Endothelial cell of hepatic sinusoid (primary cell): ENCODE measurements at regions not wholly inside any gene's neighbourhood (a gene's known extent, or its start where the extent isn't known, plus 50 kb on each side); places are given as distances from the start of the nearest gene placed in this dataset.

Source experiments
- in situ Hi-C: cut with HindIII; loops from 2 replicates; pipeline ENCODE4 v1.10.0; 2017; ENCODE audit warnings: low sequenced_read_pairs

- in situ Hi-C loops: loop anchor here (5.0 kb wide), 1 partner anchor 37 kb away; no protein-coding TSS in a partner anchor
Observed at GRCh38 chr15:77744398-77744797, 111.7 kb upstream of the LINGO1 start.

GRCh38 chr15:77742570-77742969 is 109.9 kb upstream of the LINGO1 start:
- in situ Hi-C loops: loop anchor here (5.0 kb wide), 1 partner anchor 35 kb away; no protein-coding TSS in a partner anchor

GRCh38 chr15:77742127-77742526 is 109.4 kb upstream of the LINGO1 start:
- in situ Hi-C loops: loop anchor here (5.0 kb wide), 1 partner anchor 35 kb away; no protein-coding TSS in a partner anchor

- in situ Hi-C loops: loop anchor here (5.0 kb wide), 1 partner anchor 34 kb away; no protein-coding TSS in a partner anchor
Observed at GRCh38 chr15:77741106-77741505, 108.4 kb upstream of the LINGO1 start.

DNA sequence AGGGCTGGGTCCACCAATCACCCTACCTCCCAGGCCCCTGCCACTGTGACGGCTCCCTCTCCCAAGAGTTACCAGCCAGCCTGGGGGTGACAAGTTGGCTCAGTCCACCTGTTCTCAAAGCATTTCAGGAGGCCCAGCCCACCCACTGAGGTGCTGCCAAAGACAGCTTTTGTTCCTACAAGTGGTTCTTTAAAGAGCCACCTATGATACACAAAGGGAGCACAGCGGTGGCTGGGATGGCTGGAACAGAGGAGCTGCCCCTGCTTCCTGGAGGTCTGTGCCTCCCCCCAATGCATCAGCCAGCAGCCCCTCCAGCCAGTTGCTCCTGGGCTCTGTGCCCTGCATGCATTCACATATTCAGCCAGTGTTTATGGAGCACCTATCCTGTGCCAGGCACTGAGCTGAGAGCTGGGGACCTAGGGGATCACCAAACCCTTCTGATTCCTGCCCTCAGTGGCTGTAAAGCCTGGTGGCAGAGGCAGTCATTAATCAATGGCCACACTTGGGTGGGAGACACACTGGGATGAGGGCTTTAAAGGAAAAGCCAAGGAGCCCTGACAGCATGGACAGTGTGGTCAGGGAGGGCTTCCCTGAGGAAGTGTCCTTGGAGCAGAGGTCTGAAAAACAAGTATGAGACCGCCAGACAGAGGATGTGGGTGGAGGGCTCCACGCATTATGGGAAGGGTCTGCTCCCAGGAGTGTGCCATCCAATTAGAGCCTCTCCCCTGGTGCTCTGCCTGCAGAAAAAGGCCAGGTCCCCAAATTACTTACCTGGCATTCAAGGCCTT is 107.1 kb upstream of the LINGO1 start:
- in situ Hi-C loops: loop anchor here (5.0 kb wide), 1 partner anchor 32 kb away; no protein-coding TSS in a partner anchor

DNA sequence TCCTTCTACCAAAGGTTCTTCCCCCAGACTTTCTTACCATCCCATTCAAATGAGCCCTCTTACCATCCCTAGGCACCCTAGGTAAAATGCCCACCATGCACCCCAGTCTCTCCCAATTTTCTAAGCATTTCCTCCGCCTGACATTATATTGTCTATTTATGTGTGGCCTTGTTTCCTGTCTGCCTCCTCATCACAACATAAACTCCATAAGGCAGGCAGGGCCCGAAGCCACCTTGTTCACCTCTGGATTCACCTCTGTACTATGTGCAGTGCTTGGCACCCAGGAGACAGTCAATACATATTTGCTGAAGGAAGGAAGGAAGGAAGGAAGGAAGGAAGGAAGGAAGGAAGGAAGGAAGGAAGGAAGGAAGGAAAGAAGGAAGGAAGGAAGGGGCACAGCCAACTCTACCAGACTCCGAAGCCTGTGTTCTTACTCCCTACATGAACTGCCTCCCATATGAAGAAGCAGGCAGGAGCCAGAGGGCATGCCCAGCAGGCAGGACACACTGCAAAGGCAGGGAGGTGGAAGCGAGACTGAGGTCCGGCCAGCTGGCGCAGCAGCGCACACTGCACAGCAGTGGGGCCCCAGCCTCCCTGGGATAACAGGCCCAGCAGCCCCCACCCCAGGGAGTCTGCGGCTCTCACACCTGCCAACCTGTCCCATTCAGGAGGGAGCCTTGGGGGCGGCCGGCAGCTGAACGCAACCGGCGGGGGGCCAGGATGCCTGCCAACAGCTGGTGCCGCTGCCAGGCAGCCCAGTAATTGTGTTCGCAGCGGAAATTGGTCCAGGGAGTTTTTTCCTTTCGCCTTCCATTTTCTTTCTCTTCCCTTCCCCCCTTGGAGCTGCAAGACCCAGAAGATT is 106.0 kb upstream of the LINGO1 start:
- in situ Hi-C loops: no loop called here

- in situ Hi-C loops: no loop called here
Observed at GRCh38 chr15:77738038-77738370, 105.3 kb upstream of the LINGO1 start.

GRCh38 chr15:77737238-77738037 is 104.7 kb upstream of the LINGO1 start:
- in situ Hi-C loops: no loop called here

GRCh38 chr15:77734306-77734705 is 101.6 kb upstream of the LINGO1 start:
- in situ Hi-C loops: no loop called here

DNA sequence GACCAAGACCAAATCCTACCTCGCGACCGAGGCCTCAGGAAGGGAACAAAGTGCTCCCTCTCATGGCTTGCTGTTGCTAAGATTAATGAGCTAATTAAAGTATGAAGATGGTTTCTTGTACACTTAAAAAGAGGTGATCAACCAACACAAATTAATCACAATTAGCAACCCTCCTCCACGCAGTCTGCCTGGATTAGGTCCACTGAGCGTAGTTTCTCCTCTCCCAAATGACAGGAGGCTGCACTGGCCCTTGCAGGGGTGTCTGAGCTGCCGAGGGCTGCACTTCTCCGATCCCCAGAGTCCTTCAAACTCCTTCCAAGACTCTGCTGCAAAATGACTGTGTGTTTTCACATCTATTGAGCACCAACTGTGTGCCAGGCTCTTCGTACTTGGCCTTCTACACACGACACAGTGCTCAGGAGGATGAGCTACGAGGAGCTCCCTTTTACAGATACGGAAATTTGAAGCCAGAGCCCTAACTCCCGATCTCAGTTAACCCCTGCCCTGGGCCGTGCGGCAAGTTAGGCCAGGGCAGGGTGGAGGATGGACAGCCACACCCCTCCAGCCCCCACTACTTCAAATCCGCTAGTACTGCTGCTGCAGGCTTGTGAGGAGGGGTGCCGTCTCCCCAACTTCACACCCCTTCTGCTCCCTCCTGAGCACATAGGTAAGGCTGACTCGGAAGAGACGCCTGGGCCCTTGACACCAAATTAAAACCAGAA is 101.0 kb upstream of the LINGO1 start:
- in situ Hi-C loops: no loop called here

GRCh38 chr15:77732514-77733335 is 100.0 kb upstream of the LINGO1 start:
- in situ Hi-C loops: no loop called here

DNA sequence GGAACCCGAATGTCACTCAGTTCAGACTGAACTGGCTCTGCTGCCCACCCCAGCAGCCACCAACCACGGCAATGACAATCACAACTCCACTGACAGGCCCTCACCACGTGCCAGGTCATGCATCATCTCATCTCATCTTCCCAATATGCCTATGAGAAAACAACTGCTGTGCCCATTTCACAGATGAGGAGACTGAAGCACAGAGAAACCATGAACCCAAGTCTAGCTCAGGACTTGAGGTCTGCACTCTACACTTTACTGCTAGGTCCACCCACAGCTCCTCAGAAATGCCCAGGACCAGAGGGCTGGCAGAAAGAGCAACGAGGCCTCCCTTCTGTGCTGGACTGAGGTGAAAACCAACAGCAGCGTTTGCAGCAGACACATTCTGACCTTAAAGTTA is 99.2 kb upstream of the LINGO1 start:
- in situ Hi-C loops: no loop called here

DNA sequence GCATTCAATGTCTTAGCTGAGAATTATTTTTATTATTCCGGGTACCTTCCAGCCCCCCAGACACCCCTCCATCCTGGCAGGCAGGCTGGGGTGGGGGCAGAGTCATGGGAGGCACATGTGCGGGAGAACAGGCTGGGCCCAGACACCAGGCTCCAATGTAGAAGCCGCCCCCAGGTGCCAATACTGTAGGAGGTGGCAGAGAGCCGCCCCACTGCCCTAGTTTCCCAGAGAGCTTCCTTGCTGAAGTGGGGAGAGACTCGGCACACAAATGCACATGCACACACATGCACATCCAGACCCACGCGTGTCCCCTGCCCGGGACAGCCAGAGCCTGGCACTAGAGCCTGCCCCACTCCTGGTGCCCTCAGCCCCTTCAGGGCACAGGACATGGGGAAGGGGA is 98.4 kb upstream of the LINGO1 start:
- in situ Hi-C loops: no loop called here

DNA sequence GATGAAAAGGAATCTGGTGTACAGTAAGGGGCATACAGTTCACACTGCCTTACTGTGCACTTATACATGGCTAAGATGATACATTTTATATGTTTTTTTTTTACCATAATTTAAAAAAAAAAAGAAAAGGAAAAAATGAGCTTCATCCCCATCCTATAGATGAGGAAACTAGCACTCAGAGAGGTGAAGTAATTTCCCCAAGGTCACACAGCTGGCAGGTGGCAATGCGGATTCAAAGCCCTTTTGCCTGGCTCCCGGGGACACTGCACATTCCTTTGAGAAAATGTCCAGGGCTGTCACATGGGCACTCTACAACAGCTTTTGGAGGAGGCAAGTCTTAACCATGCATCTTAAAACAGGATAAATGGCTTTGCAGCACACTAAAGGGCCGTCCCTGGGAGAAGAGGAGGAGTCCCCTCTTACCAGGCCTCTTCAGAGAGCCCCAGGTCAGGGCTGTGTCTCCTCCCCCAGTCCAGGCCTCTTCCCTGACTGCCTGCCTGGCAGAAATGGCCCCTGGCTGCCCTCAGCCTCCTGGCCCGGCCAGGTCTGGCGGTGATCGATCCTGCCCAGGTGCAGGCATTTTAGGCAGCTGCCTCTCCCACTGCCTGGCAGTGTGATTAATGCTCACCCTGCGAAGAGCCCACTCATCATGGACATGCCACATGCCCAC is 95.1 kb upstream of the LINGO1 start:
- in situ Hi-C loops: loop anchor here (5.0 kb wide), 1 partner anchor 60 kb away; no protein-coding TSS in a partner anchor

- in situ Hi-C loops: loop anchor here (5.0 kb wide), 1 partner anchor 57 kb away; no protein-coding TSS in a partner anchor
Observed at GRCh38 chr15:77724715-77725114, 92.0 kb upstream of the LINGO1 start.

DNA sequence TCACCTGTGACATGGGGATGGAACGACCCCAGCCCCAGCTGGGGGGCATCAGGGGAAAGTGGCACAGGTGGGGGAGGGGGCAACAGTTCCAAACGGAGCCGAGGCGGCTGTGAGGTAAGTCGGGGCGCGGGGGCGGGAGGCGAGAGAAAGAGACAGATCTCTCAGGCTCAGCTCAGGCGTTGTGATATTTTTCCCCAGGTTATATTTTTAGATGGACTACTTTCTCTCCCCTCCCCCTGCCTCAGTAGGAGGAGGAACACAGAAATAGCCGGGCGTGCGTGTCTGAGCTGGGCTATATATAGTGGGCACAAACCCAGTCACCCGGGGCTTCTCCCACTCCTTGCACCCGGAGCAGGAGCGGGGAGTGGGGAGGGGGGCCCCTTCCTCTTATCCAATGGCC is 91.0 kb upstream of the LINGO1 start:
- in situ Hi-C loops: no loop called here

DNA sequence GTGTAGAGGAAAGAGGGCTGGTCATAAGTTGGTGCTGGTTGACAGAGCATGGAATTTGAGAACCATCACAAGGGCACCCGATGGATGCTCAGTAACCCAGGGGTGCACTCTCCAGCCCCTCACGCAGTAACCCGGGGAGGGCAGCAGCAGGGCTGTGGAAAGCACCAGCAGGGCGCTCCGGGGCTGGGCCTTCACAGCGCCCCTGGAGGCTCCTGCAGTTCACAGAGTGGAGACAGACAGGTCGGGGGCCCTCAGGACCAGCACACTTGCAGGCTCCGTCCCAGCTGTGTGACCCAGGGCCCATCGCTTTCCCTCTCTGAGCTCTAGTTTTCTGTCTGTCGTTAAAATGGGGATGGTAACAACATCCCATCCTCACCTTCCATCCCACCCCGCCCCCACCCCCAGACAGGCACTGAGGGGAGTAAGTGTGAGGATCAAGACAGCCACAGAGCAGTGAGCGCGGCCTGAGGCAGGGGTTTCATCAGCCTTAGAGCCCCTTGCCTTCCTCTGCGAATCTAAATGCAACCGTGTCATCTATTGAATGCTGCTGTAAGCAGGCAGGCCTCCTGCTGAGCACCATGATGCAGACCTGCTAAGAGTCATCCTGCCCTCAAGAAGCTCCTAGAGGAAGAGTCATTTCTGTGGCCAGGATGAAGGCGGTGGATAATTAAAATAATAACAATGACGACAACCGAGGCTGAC is 90.2 kb upstream of the LINGO1 start:
- in situ Hi-C loops: no loop called here

DNA sequence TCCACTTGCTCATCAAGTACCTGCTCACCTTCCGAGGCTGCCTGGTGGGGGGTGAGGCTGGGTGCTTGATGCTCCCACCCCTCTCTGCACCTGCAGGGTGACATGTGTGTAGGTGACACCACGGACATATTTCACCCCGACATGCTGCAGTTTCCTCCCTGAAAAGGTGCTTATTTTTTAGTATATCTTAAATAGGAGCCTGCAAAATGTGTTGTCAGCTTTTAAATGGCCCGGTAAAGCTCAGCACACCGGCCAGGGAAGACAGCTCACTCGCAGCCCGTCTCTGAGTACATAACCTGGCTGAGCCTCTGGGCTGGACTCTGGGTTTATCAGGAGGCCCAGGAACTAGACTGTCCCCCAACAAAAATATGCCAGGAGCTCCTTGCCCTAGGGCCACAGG is 89.3 kb upstream of the LINGO1 start:
- in situ Hi-C loops: no loop called here
